Mesendoderm (in vitro differentiated cells): ENCODE measurements at regions not wholly inside any gene's neighbourhood (a gene's known extent, or its start where the extent isn't known, plus 50 kb on each side); places are given as distances from the start of the nearest gene placed in this dataset.
"Not testable (repeated sequence)": the region's sequence is repeated elsewhere in the genome, so short reads cannot be mapped to it uniquely, and the experiment has no call there.

ENCODE experiments used
- DNase-seq: peaks from one replicate; pipeline ENCODE4 v3.0.0; 2013
- H2AK5ac ChIP-seq: 2 replicates; pipeline ENCODE4 v1.6.1; 2013; ENCODE audit warnings: low read length, inconsistent platforms
- H2BK120ac ChIP-seq: 2 replicates; pipeline ENCODE4 v1.6.1; 2013; ENCODE audit warnings: low read depth, mild to moderate bottlenecking, low read length, moderate library complexity, mixed read lengths
- H2BK15ac ChIP-seq: replicated peaks from 2 replicates; pipeline ENCODE4 v1.6.1; 2013; ENCODE audit warnings: low read depth, mild to moderate bottlenecking, moderate library complexity
- H2BK5ac ChIP-seq: 2 replicates; pipeline ENCODE4 v1.6.1; 2013; ENCODE audit warnings: low read length, inconsistent platforms
- H3K18ac ChIP-seq: 2 replicates; pipeline ENCODE4 v1.6.1; 2013; ENCODE audit warnings: mild to moderate bottlenecking, low read length, mixed read lengths
- H3K23ac ChIP-seq: one replicate; pipeline ENCODE4 v1.6.1; 2013; ENCODE audit warnings: low read length
- H3K27ac ChIP-seq: 2 replicates; pipeline ENCODE4 v1.5.1; 2013; ENCODE audit warnings: low read depth, mild to moderate bottlenecking, inconsistent platforms, low read length, moderate library complexity
- H3K27me3 ChIP-seq: 2 replicates; pipeline ENCODE4 v1.6.1; 2013; ENCODE audit warnings: low read length, control low read depth, mild to moderate bottlenecking, inconsistent platforms; ENCODE audit not compliant: insufficient read depth, poor library complexity
- H3K36me3 ChIP-seq: 2 replicates; pipeline ENCODE4 v1.6.1; 2013; ENCODE audit warnings: low read length, inconsistent platforms; ENCODE audit not compliant: control insufficient read depth, insufficient read depth
- H3K4ac ChIP-seq: one replicate; pipeline ENCODE4 v1.6.1; 2013; ENCODE audit warnings: low read depth, mild to moderate bottlenecking, low read length, moderate library complexity
- H3K4me1 ChIP-seq: 2 replicates; pipeline ENCODE4 v1.6.1; 2013; ENCODE audit warnings: low read depth, low read length, inconsistent platforms; ENCODE audit not compliant: control insufficient read depth
- H3K4me2 ChIP-seq: 2 replicates; pipeline ENCODE4 v1.6.1; 2013; ENCODE audit warnings: low read length
- H3K4me3 ChIP-seq: 2 replicates; pipeline ENCODE4 v1.5.1; 2013; ENCODE audit warnings: mild to moderate bottlenecking, low read length
- H3K56ac ChIP-seq: one replicate; pipeline ENCODE4 v1.6.1; 2013; ENCODE audit warnings: low read length
- H3K79me1 ChIP-seq: 2 replicates; pipeline ENCODE4 v1.6.1; 2013; ENCODE audit warnings: low read length, inconsistent platforms
- H3K79me2 ChIP-seq: 2 replicates; pipeline ENCODE4 v1.6.1; 2013; ENCODE audit warnings: mild to moderate bottlenecking, low read length; ENCODE audit not compliant: control insufficient read depth, insufficient read depth
- H3K9ac ChIP-seq: 2 replicates; pipeline ENCODE4 v1.6.1; 2013; ENCODE audit warnings: low read length, inconsistent platforms
- H4K5ac ChIP-seq: one replicate; pipeline ENCODE4 v1.6.1; 2013; ENCODE audit warnings: low read length
- H4K8ac ChIP-seq: one replicate; pipeline ENCODE4 v1.6.1; 2013; ENCODE audit warnings: low read depth, mild to moderate bottlenecking, control low read depth, low read length, moderate library complexity
- WGBS: extraction: QIAGEN DNeasy Blood & Tissue Kit; methylation state at CpG from one replicate; pipeline ENCODE4 v1.1.7; 2013; ENCODE audit warnings: low lambda C conversion rate, missing lambda C conversion rate; ENCODE audit not compliant: insufficient coverage; ENCODE audit errors: extremely low coverage; 5-methylcytosine and 5-hydroxymethylcytosine counted together

DNA sequence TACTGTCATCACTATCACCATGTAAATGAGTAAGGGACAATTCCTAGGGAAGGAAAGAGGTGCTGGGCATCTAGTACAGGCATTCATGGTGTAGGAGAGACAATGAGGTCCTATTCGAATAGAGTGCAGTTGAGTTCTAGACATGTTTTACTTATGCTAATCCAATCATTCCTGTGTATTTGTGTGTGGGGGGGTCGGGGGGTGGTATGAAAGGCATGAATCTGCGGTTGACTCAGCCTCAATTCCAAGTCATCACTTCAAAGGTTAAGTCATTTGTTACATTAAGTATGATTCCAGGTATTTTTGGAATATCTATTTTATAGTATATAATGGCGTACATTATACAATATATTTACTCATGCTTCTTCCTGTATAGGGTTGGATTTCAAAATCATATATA lies 163.1 kb upstream of the GALNT15 start:
- no peak overlapping the region for H2BK5ac ChIP-seq
- no peaks in the 10 kb centered on the region for H3K27me3 ChIP-seq
- no peak overlapping the region for H3K4me3 ChIP-seq
- no peak overlapping the region for H3K56ac ChIP-seq
- no peaks in the 10 kb centered on the region for H3K36me3 ChIP-seq
- no peak overlapping the region for H3K18ac ChIP-seq
- H2AK5ac ChIP-seq: no peak overlapping the region
- no peaks in the 10 kb centered on the region for H3K4me1 ChIP-seq
- no peak overlapping the region for H3K4me2 ChIP-seq
- H3K4ac ChIP-seq: no peak overlapping the region
- no peak overlapping the region for H4K8ac ChIP-seq
- no CpG with 5 or more reads among the region's 4 CpGs for WGBS
- no peak for DNase-seq
- no peak overlapping the region for H2BK15ac ChIP-seq
- no peak overlapping the region for H3K23ac ChIP-seq
- H3K79me2 ChIP-seq: no peaks in the 10 kb centered on the region
- no peaks in the 10 kb centered on the region for H3K79me1 ChIP-seq
- H2BK120ac ChIP-seq: no peak overlapping the region
- H3K9ac ChIP-seq: no peak overlapping the region
- H4K5ac ChIP-seq: no peak overlapping the region
- H3K27ac ChIP-seq: no peak overlapping the region

DNA sequence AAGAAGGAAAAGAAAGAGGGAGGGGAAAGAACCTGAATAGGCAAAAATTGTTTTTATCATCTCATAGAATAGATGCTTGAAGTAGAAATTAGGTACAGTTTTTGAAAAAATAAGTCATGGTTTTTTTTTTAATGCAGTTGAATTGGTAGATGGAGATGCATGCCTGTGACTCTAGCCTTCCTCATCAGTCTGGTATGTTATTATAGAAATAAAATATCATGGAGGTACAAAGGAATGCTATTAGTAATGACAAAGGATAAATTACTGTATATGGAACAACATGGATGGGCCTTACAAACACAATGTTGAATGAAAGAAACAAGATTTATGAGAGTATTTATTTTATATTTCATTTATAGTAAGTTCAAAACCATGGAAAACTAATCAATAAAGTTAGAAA lies 162.4 kb upstream of the GALNT15 start:
- H3K27ac ChIP-seq: no peak overlapping the region
- no peak for DNase-seq
- H3K56ac ChIP-seq: no peak overlapping the region
- H4K8ac ChIP-seq: no peak overlapping the region
- no peaks in the 10 kb centered on the region for H3K4me1 ChIP-seq
- H3K79me1 ChIP-seq: no peaks in the 10 kb centered on the region
- no peak overlapping the region for H3K4me2 ChIP-seq
- no peak overlapping the region for H3K4ac ChIP-seq
- H3K9ac ChIP-seq: no peak overlapping the region
- no peak overlapping the region for H2BK120ac ChIP-seq
- H3K23ac ChIP-seq: no peak overlapping the region
- H2BK5ac ChIP-seq: no peak overlapping the region
- no peak overlapping the region for H3K4me3 ChIP-seq
- H2AK5ac ChIP-seq: no peak overlapping the region
- H3K18ac ChIP-seq: no peak overlapping the region
- no peaks in the 10 kb centered on the region for H3K79me2 ChIP-seq
- H3K27me3 ChIP-seq: no peaks in the 10 kb centered on the region
- no peaks in the 10 kb centered on the region for H3K36me3 ChIP-seq
- no peak overlapping the region for H2BK15ac ChIP-seq
- H4K5ac ChIP-seq: no peak overlapping the region

DNA sequence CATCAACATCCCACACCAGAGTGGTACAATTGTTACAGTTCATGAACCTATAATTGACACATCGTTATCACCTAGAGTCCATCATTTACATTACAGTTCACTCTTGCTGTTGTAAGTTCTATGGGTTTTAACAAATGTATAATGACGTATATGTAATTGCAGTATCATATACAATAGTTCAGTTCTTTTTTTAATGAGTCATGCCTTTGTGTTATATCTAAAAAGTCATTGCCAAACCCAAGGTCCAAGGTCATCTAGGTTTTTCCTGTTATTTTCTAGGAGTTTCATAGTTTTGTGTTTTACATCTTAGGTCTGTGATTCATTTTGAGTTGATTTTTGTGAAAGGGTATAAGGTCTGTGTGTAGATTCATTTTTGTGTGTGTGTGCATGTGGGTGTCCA lies 160.9 kb upstream of the GALNT15 start:
- Histone ChIP-seq H4K8ac (no peak overlapping the region), H3K79me1 (no peaks in the 10 kb centered on the region), H3K36me3 (no peaks in the 10 kb centered on the region), H3K9ac (no peak overlapping the region), H2AK5ac (no peak overlapping the region), H3K4me1 (no peaks in the 10 kb centered on the region), H2BK15ac (no peak overlapping the region), H3K4me3 (no peak overlapping the region), H3K27me3 (no peaks in the 10 kb centered on the region), H3K79me2 (no peaks in the 10 kb centered on the region), H3K4me2 (no peak overlapping the region), H3K56ac (no peak overlapping the region), H4K5ac (no peak overlapping the region), H3K18ac (no peak overlapping the region), H2BK5ac (no peak overlapping the region), H3K27ac (no peak overlapping the region), H2BK120ac (no peak overlapping the region), H3K4ac (no peak overlapping the region), H3K23ac (no peak overlapping the region)
- no CpG with 5 or more reads among the region's 2 CpGs for WGBS
- no peak for DNase-seq

DNA sequence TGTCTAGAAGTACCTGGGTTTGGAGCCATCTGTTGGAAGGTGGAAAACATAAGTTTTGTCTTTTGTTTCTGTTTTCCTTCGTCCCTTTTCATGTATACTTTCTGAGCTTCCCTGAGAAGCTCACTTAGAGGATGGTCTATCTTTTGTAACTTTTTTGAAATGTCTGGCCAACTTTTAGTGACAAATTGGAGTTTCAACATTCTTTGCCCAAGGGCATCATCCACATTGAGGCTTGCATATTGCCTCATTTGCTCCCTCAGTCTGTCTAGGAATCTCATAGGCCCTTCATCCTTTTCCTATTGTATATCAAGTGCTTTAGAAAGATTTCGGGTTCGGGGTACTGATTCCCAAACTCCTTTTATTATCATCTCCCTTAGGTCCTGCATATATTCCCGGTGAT lies 152.7 kb upstream of the GALNT15 start:
- WGBS: no CpG with 5 or more reads among the region's 4 CpGs
- H2BK120ac ChIP-seq: not testable (repeated sequence)

DNA sequence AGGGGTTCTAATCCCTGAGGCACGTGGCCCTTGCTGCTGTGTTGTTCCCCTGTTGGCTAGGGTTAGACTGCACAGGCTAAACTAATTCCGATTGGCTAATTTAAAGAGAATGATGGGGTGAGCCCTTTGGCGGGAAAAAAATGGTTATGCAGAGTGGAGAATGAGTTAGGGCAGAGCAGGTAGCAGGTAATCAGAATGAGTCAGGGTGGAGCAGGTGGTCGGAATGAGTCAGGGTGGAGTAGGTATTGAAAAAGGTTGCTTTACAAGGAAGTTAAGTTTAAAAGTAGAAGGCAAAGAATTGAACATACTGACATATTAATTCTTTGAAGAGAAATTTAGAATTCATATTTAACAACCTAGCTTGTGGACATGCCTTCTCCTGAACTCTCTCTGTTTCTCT lies 150.6 kb upstream of the GALNT15 start:
- H2AK5ac ChIP-seq, H3K27me3 ChIP-seq, H2BK120ac ChIP-seq, H3K23ac ChIP-seq, DNase-seq, H3K79me2 ChIP-seq, H3K4me3 ChIP-seq, H3K4ac ChIP-seq, H3K36me3 ChIP-seq, H3K27ac ChIP-seq, H4K8ac ChIP-seq, H3K79me1 ChIP-seq, H3K9ac ChIP-seq, H3K56ac ChIP-seq, H4K5ac ChIP-seq, H2BK15ac ChIP-seq, H3K4me1 ChIP-seq, H2BK5ac ChIP-seq, H3K18ac ChIP-seq, H3K4me2 ChIP-seq: not testable (repeated sequence)
- WGBS: no CpG with 5 or more reads among the region's 4 CpGs

More for the DNA sequence above, 152.7 kb upstream of the GALNT15 start:
- H3K27me3 ChIP-seq, H2AK5ac ChIP-seq, H3K4ac ChIP-seq, H3K56ac ChIP-seq, H3K27ac ChIP-seq, H3K79me1 ChIP-seq, H3K18ac ChIP-seq, H3K4me3 ChIP-seq, DNase-seq, H3K9ac ChIP-seq, H4K8ac ChIP-seq, H2BK5ac ChIP-seq, H3K23ac ChIP-seq, H3K4me1 ChIP-seq, H3K79me2 ChIP-seq, H2BK15ac ChIP-seq, H3K4me2 ChIP-seq, H3K36me3 ChIP-seq, H4K5ac ChIP-seq: not testable (repeated sequence)

DNA sequence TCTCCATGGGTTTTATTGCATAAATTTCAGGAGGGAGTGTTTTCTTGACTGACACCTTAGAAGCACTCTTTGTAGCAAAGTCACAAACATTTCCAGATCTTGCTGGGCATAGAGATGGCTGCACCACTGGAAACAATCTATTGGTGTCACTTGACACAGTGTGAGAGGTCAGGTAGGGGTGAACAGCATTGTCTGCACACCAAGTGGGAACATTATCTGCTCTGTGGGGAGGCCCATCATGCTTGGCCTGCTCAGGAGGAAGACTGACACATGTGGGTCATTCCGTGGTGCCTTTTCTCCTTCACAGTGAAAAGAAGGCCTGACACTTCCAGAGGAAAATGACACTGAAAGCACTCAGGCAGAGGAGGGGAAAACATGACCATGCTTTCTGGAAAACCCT lies 149.9 kb upstream of the GALNT15 start:
- Histone ChIP-seq H3K4me3 (no peak overlapping the region), H3K9ac (no peak overlapping the region), H3K18ac (no peak overlapping the region), H4K8ac (no peak overlapping the region), H3K56ac (no peak overlapping the region), H3K4me1 (no peaks in the 10 kb centered on the region), H3K27me3 (no peaks in the 10 kb centered on the region), H3K79me1 (no peaks in the 10 kb centered on the region), H3K27ac (no peak overlapping the region), H3K4ac (no peak overlapping the region), H3K79me2 (no peaks in the 10 kb centered on the region), H2AK5ac (no peak overlapping the region), H3K36me3 (no peaks in the 10 kb centered on the region), H3K4me2 (no peak overlapping the region), H2BK15ac (no peak overlapping the region), H2BK5ac (no peak overlapping the region), H3K23ac (no peak overlapping the region), H2BK120ac (no peak overlapping the region), H4K5ac (no peak overlapping the region)
- no CpG with 5 or more reads among the region's 1 CpG for whole genome bisulfite sequencing
- peak; percentile 5 for DNase-seq
